ENCODE measurements at regions not wholly inside any gene's neighbourhood (a gene's known extent, or its start where the extent isn't known, plus 50 kb on each side); places are given as distances from the start of the nearest gene placed in this dataset.

DNA sequence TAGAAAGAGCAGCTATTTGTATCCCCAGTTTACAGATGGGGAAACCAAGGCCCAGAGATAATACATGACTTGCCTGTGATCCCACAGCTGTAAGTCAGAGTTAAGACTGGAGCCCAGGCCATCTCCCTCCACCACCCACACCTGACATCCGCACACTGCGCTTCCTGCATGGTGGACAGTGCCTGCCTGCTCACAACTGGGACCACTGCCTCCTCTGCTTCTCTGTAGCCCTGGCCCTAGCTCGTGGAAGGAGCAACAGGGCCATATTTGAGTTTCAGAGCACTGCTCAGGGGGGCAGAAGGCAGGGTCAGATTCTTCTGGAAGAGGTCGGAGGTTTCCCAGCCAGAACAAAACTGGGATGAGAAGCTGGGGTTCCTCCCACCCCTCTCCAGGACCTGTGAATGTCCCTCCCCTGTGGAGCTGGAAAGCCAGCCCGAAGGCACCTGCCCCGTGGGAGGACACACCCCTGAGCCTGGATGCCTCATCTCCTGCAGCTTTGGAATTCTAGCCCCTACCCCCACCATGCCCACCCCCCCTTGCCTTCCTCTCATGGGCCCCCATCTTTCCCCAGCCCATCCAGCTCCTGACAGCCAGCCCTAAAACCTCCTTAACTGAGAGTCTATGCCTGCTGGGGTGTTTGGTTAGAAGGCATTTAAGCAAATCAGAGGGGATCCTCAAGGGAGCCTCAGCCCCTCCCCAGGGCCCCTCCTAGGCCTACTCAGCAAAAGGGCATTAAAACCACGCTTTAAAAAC, 100.1 kb downstream of the TPRA1 start:
- no peak for TF ChIP-seq JUND (IDR thresholded peaks at IDR 0.05; ENCODE audit: low read depth)
- DNase-seq (ENCODE audit: low read depth in 1 of 2, low spot score in 1 of 2): no peak
- in situ Hi-C loops (cut with HindIII; ENCODE audit: low pct_unique_long_range_greater_than_20kb, low sequenced_read_pairs): no loop called here

- in situ Hi-C loops (cut with HindIII; ENCODE audit: low pct_unique_long_range_greater_than_20kb, low sequenced_read_pairs): no loop called here
- no peak for TF ChIP-seq JUND (IDR thresholded peaks at IDR 0.05; ENCODE audit: low read depth)
Observed at GRCh38 chr3:127489357-127489756, 101.2 kb downstream of the TPRA1 start.

DNA sequence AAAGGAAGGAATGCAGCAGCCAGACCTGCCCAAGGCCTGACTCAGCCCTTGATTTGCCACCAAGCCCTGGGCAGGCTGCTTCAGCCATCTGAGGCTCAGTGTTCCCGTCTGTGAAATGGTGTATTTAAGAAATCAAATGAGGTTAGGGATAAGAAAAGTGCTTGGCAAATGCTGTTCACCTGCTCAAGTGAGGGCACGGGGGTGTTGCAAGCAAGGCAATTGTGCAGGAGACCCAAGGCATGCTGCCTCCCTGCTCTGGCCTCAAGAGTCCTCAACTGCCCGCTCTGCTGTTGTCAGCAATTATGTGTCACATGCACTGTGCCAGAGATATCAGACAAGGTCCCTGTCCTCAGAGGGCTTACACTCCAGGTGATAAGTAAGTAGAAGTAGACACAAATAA, 101.8 kb downstream of the TPRA1 start:
- no peak for TF ChIP-seq JUND (IDR thresholded peaks at IDR 0.05; ENCODE audit: low read depth)
- in situ Hi-C loops (cut with HindIII; ENCODE audit: low pct_unique_long_range_greater_than_20kb, low sequenced_read_pairs): no loop called here
- no peak for DNase-seq (ENCODE audit: low read depth in 1 of 2, low spot score in 1 of 2)

More at GRCh38 chr3:127489357-127489756, 101.2 kb downstream of the TPRA1 start:
- DNase-seq (ENCODE audit: low read depth in 1 of 2, low spot score in 1 of 2): no peak

DNA sequence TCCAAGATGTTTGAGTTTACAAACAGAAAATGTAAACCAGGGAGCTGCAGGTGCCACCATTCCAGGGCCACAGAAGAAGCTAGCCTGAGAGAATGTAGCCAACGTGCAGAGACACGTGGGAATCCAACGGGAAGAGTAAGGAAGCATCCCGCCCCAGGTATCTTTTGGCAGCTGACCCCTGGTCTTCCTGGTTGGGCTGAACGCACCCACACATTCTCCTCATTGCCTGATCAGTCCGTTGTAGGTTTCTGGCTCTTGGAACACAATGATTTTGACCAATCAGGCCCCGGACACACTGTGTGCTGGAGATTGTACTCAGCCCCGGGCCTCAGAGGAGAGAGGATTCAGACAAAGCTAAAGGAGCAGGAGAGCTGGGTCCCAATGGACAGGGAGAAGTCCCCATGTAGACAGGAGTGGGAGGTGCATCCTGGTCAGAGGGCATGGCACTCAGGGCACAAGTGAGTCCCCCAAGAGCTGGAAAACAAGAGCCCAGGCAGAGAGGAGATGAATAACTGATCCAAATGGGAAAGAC, 102.3 kb downstream of the TPRA1 start:
- TF ChIP-seq JUND (IDR thresholded peaks at IDR 0.05; ENCODE audit: low read depth): no peak
- in situ Hi-C loops (cut with HindIII; ENCODE audit: low pct_unique_long_range_greater_than_20kb, low sequenced_read_pairs): no loop called here
- no peak for DNase-seq (ENCODE audit: low read depth in 1 of 2, low spot score in 1 of 2)

- TF ChIP-seq JUND (IDR thresholded peaks at IDR 0.05; ENCODE audit: low read depth): no peak
- DNase-seq (ENCODE audit: low read depth in 1 of 2, low spot score in 1 of 2): no peak
- in situ Hi-C loops (cut with HindIII; ENCODE audit: low pct_unique_long_range_greater_than_20kb, low sequenced_read_pairs): no loop called here
Observed at GRCh38 chr3:127487196-127487595, 103.3 kb downstream of the TPRA1 start.

- TF ChIP-seq JUND (IDR thresholded peaks at IDR 0.05; ENCODE audit: low read depth): no peak
- DNase-seq (ENCODE audit: low read depth in 1 of 2, low spot score in 1 of 2): no peak
- in situ Hi-C loops (cut with HindIII; ENCODE audit: low pct_unique_long_range_greater_than_20kb, low sequenced_read_pairs): no loop called here
Observed at GRCh38 chr3:127486321-127486944, 104.1 kb downstream of the TPRA1 start.

DNA sequence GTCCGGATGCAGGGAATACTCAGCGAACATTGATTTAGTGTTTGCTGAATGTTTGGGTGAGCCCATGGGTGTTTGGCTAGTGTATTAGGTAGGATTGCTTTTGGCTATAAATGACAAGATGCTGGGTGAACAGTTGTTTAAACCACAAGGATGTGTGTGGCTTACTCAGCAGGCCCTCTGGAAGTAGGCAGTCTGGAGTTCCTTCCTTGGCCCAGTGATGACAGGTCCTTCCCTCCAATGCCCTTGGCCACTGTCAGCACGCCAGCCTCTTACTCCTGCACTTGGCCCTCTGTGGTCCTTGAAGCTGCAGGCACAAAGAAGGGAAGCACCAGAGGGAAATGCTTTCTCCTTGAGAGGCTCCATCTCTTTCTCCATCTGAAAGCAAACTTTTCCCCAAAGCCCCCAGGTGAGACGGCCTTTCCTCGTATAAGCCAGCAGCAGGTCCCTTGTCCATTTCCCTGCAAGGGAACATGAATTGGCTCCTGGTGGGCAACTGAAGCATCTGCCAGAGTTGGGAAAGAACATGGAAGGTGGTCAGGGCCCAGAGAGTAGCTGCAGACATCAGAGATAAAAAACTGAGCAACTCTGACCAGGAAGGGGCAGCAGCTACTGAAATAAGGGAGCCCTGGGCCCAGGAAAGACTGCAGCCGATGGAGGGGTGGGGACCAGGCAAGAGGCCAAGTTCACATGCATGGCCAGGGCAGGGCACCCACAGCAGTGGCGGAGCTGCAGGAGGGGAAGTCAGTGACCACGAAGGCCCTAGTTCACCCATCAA, 105.0 kb downstream of the TPRA1 start:
- no peak for TF ChIP-seq JUND (IDR thresholded peaks at IDR 0.05; ENCODE audit: low read depth)
- no peak for DNase-seq (ENCODE audit: low read depth in 1 of 2, low spot score in 1 of 2)
- in situ Hi-C loops (cut with HindIII; ENCODE audit: low pct_unique_long_range_greater_than_20kb, low sequenced_read_pairs): no loop called here

- TF ChIP-seq JUND (IDR thresholded peaks at IDR 0.05; ENCODE audit: low read depth): no peak
- in situ Hi-C loops (cut with HindIII; ENCODE audit: low pct_unique_long_range_greater_than_20kb, low sequenced_read_pairs): no loop called here
- DNase-seq (ENCODE audit: low read depth in 1 of 2, low spot score in 1 of 2): no peak
Observed at GRCh38 chr3:127484601-127485388, 105.7 kb downstream of the TPRA1 start.

DNA sequence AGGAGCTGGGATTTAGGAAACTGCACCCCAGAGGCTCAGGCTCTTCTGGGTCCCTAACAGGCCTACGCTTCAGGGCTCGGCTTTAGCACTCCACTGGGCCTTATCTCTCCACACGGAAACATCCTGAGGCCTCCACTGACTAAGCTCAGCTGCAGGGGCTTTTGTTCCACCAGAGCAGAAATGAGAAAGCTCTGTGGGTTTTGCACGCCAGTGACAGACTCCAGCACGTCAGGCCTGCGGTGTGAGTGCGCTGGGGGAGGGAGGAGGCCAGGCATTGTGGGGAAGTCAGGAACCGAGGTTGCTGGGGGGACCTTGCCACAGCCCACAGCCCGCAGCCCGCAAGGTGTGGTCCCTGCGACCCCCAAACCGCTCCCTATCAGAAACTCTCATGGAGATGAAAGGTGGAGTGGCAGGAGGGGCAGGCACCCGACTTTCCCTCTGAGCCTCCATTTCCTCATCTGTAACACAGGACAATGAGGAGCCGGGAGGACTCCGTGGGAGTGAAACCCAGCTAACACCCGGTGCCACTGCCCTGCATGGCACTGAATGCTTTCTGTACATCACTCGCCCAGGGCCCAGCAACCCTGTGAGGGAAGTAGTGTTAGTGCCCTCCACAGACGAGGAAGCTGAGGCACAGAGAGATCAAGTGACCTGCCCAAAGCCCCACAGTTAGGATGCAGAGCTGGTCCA, 106.5 kb downstream of the TPRA1 start:
- DNase-seq (ENCODE audit: low read depth in 1 of 2, low spot score in 1 of 2): no peak
- TF ChIP-seq JUND (IDR thresholded peaks at IDR 0.05; ENCODE audit: low read depth): no peak
- in situ Hi-C loops (cut with HindIII; ENCODE audit: low pct_unique_long_range_greater_than_20kb, low sequenced_read_pairs): no loop called here

GRCh38 chr3:127483005-127483641, 107.4 kb downstream of the TPRA1 start:
- in situ Hi-C loops (cut with HindIII; ENCODE audit: low pct_unique_long_range_greater_than_20kb, low sequenced_read_pairs): no loop called here
- no peak for TF ChIP-seq JUND (IDR thresholded peaks at IDR 0.05; ENCODE audit: low read depth)
- DNase-seq (ENCODE audit: low read depth in 1 of 2, low spot score in 1 of 2): no peak
